Caco-2 (cell line): ENCODE measurements at regions not wholly inside any gene's neighbourhood (a gene's known extent, or its start where the extent isn't known, plus 50 kb on each side); places are given as distances from the start of the nearest gene placed in this dataset.

Experiments
- BruUV-seq: library from RNA; stranded (reverse); fragments of 400-500 nt; replicated peaks from 2 replicates; lab custom pipeline; 2021; lab: Mats Ljungman, UMichigan
- CTCF ChIA-PET: fragments of 300-600 bp; sonication (Branson Sonifier 250); formaldehyde crosslinking; loops from one replicate; lab custom pipeline; 2022; ENCODE audit warnings: antibody characterized with exemption; lab: Charles Lee
- POLR2A ChIA-PET: fragments of 300-600 bp; sonication (Branson Sonifier 250); formaldehyde crosslinking; loops from one replicate; lab custom pipeline; 2022; ENCODE audit warnings: antibody characterized with exemption; lab: Charles Lee
- DNase-seq, 2 experiments: peaks; one replicate each; pipeline versions ENCODE4 v3.0.0 to v3.0.0-alpha.2; 2020 to 2022
- H3K27me3 ChIP-seq: replicated peaks from 2 replicates; pipeline ENCODE4 v1.6.0; 2011; ENCODE audit warnings: low read length; ENCODE audit not compliant: control insufficient read depth, insufficient read depth
- H3K36me3 ChIP-seq: 2 replicates; pipeline ENCODE4 v1.5.1; 2011; ENCODE audit warnings: low read length; ENCODE audit not compliant: control insufficient read depth, insufficient read depth
- H3K4me1 ChIP-seq: fragments of 250-450 bp; sonication (Bioruptor Pico); 2 replicates; pipeline ENCODE4 v1.5.1; 2020; ENCODE audit warnings: mild to moderate bottlenecking
- H3K4me3 ChIP-seq: 2 replicates; pipeline ENCODE4 v1.5.1; 2011; ENCODE audit warnings: low read depth, mild to moderate bottlenecking, control low read depth, low read length
- H3K9me3 ChIP-seq: fragments of 250-450 bp; sonication (Bioruptor Pico); 2 replicates; pipeline ENCODE4 v1.5.1; 2020; ENCODE audit warnings: mild to moderate bottlenecking, moderate library complexity
- H3K27ac Mint-ChIP-seq: one replicate; pipeline ENCODE4 v1.8.0; 2022; ENCODE audit warnings: mixed read lengths; ENCODE audit not compliant: unreplicated experiment
- H3K27me3 Mint-ChIP-seq: one replicate; pipeline ENCODE4 v1.8.0; 2022; ENCODE audit warnings: mixed read lengths; ENCODE audit not compliant: insufficient read depth, unreplicated experiment
- H3K36me3 Mint-ChIP-seq: one replicate; pipeline ENCODE4 v1.8.0; 2022; ENCODE audit warnings: mild to moderate bottlenecking, mixed read lengths; ENCODE audit not compliant: insufficient read depth, unreplicated experiment
- H3K4me1 Mint-ChIP-seq: one replicate; pipeline ENCODE4 v1.8.0; 2022; ENCODE audit warnings: low read depth, mixed read lengths; ENCODE audit not compliant: unreplicated experiment
- H3K4me3 Mint-ChIP-seq: one replicate; pipeline ENCODE4 v1.8.0; 2022; ENCODE audit warnings: mild to moderate bottlenecking, moderate library complexity, mixed read lengths; ENCODE audit not compliant: unreplicated experiment
- H3K9me3 Mint-ChIP-seq: one replicate; pipeline ENCODE4 v1.8.0; 2022; ENCODE audit warnings: mixed read lengths; ENCODE audit not compliant: unreplicated experiment
- intact Hi-C: fragments of 100-400 bp; cut with micrococcal nuclease; formaldehyde crosslinking; loops from one replicate; pipeline ENCODE4 v1.10.0; 2022; ENCODE audit not compliant: unreplicated experiment
- TF ChIP-seq, protein P1 (sequence below), 2 experiments: fragments of 200-600 bp in 1 of 2; IDR thresholded peaks; 1 replicate in 1 of 2; 2 replicates in 1 of 2; pipeline versions ENCODE4 v1.5.1 to v1.8.0; 2011 to 2022; ENCODE audit warnings: antibody characterized with exemption in 1 of 2, control low read depth in 1 of 2, inconsistent platforms in 1 of 2, low read depth in 1 of 2, low read length in 1 of 2, mild to moderate bottlenecking in 1 of 2, moderate library complexity in 1 of 2; ENCODE audit not compliant: insufficient read depth in 1 of 2, severe bottlenecking in 1 of 2, unreplicated experiment in 1 of 2

DNA sequence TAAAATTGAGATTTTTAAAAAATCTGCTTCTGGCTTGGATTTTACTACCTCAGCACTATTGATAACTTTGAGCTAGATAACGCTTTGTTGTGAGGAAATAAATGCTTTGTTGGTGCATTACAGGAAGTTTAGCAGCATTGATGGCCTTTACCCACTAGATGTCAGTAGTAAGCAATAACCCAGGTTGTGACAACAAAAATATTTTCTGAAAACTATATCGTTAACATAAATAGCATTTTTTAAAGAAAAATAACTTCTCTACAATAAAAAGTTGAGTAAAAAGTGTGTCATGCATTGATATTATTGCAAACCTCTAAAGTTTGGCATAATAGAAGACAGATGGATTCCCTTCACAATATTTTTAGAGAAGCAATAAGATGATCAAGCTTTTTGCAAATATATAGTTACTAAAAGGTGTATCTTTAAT, 1246.5 kb downstream of the UQCRFS1 start:
- Mint-ChIP-seq H3K4me3 (no peak overlapping the region), H3K27me3 (no peaks in the 10 kb centered on the region), H3K36me3 (no peaks in the 10 kb centered on the region), H3K27ac (no peak overlapping the region), H3K9me3 (no peaks in the 10 kb centered on the region), H3K4me1 (no peaks in the 10 kb centered on the region)
- no TSS peak for BruUV-seq
- TF ChIP-seq, protein P1, sequence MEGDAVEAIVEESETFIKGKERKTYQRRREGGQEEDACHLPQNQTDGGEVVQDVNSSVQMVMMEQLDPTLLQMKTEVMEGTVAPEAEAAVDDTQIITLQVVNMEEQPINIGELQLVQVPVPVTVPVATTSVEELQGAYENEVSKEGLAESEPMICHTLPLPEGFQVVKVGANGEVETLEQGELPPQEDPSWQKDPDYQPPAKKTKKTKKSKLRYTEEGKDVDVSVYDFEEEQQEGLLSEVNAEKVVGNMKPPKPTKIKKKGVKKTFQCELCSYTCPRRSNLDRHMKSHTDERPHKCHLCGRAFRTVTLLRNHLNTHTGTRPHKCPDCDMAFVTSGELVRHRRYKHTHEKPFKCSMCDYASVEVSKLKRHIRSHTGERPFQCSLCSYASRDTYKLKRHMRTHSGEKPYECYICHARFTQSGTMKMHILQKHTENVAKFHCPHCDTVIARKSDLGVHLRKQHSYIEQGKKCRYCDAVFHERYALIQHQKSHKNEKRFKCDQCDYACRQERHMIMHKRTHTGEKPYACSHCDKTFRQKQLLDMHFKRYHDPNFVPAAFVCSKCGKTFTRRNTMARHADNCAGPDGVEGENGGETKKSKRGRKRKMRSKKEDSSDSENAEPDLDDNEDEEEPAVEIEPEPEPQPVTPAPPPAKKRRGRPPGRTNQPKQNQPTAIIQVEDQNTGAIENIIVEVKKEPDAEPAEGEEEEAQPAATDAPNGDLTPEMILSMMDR (IDR thresholded peaks at IDR 0.05; ENCODE audit: insufficient read depth in 1 of 2, low read depth in 1 of 2, low read length in 1 of 2, severe bottlenecking in 1 of 2, unreplicated experiment in 1 of 2): peak; percentile 69 to 73
- ChIA-PET CTCF (interaction anchor here (0.6 to 0.7 kb wide), 2 partner anchors 360 to 1630 kb away, joined by 3 to 5 read pairs; no protein-coding TSS in a partner anchor), POLR2A (no interaction called here)
- Histone ChIP-seq H3K4me3 (no peak overlapping the region), H3K4me1 (peaks cover 4% of the 10 kb centered on the region), H3K36me3 (no peaks in the 10 kb centered on the region), H3K27me3 (no peaks in the 10 kb centered on the region), H3K9me3 (no peaks in the 10 kb centered on the region)
- peak in 1 of 2 experiments; percentile 10 for DNase-seq
- intact Hi-C loops: loop anchor here (1.0 to 2.0 kb wide), 2 partner anchors 359 to 912 kb away; no protein-coding TSS in a partner anchor

DNA sequence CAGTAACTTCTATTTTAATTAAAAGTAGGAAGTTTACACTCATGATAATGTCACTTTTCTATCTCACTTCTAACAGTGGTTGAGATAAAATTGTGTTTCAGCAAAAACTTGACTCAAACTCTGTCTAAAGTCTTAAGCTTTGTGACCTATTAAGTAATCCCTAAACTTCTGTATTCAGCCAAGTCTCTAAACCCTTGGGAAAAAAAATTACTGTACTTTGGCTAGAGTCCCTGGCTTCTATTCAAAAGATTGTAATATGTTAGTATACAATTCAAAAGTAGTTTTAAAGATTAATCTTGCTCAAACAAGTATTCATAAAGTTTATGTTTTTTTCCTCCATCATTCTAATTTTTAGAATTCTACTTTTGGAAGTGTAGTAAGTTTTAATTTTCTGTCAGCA, 1248.8 kb downstream of the UQCRFS1 start:
- BruUV-seq: no TSS peak
- no peaks in the 10 kb centered on the region for H3K4me1 Mint-ChIP-seq

DNA sequence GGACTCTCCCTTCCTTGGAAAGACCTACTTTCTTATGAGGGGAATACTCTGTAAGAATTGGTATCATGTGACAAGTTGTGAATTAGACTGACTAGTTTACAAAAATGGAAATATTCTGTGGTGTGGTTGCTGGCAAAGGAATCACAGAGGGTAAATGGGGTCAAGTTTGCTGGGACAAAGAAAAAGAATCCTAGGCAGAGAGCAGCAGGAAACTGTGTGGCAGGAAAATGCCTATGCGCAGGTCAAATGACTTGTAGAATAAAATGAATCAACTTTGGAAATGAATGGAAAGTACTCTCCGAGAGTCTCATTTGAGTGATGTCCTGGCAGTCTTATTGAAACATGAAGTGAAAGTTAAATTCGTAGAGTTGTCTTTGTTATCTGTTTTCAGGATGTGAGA, 1250.7 kb downstream of the UQCRFS1 start:
- Histone ChIP-seq H3K4me3 (no peak overlapping the region), H3K9me3 (no peaks in the 10 kb centered on the region), H3K36me3 (no peaks in the 10 kb centered on the region), H3K27me3 (no peaks in the 10 kb centered on the region), H3K4me1 (no peaks in the 10 kb centered on the region)
- ChIA-PET POLR2A (no interaction called here), CTCF (no interaction called here)
- H3K36me3 Mint-ChIP-seq: no peaks in the 10 kb centered on the region
- TF ChIP-seq, protein P1 (IDR thresholded peaks at IDR 0.05; ENCODE audit: insufficient read depth in 1 of 2, low read depth in 1 of 2, low read length in 1 of 2, severe bottlenecking in 1 of 2, unreplicated experiment in 1 of 2): no peak
- intact Hi-C loops: no loop called here
- DNase-seq: no peak
- H3K27ac Mint-ChIP-seq: no peak overlapping the region
- no peak overlapping the region for H3K4me3 Mint-ChIP-seq
- no peaks in the 10 kb centered on the region for H3K27me3 Mint-ChIP-seq
- no TSS peak for BruUV-seq
- H3K4me1 Mint-ChIP-seq: no peaks in the 10 kb centered on the region
- no peaks in the 10 kb centered on the region for H3K9me3 Mint-ChIP-seq

More for the DNA sequence above, 1248.8 kb downstream of the UQCRFS1 start:
- no peak overlapping the region for H3K27ac Mint-ChIP-seq
- no peaks in the 10 kb centered on the region for H3K9me3 ChIP-seq
- no peak for DNase-seq
- no peaks in the 10 kb centered on the region for H3K36me3 Mint-ChIP-seq
- no peaks in the 10 kb centered on the region for H3K9me3 Mint-ChIP-seq
- TF ChIP-seq, protein P1 (IDR thresholded peaks at IDR 0.05; ENCODE audit: insufficient read depth in 1 of 2, low read depth in 1 of 2, low read length in 1 of 2, severe bottlenecking in 1 of 2, unreplicated experiment in 1 of 2): no peak
- no peaks in the 10 kb centered on the region for H3K27me3 Mint-ChIP-seq
- intact Hi-C loops: no loop called here
- no peak overlapping the region for H3K4me3 Mint-ChIP-seq
- POLR2A ChIA-PET: no interaction called here
- CTCF ChIA-PET: no interaction called here
- no peaks in the 10 kb centered on the region for H3K27me3 ChIP-seq
- no peak overlapping the region for H3K4me3 ChIP-seq
- no peaks in the 10 kb centered on the region for H3K4me1 ChIP-seq
- H3K36me3 ChIP-seq: no peaks in the 10 kb centered on the region
